Neuronal stem cell (in vitro differentiated cells): ENCODE measurements at regions not wholly inside any gene's neighbourhood (a gene's known extent, or its start where the extent isn't known, plus 50 kb on each side); places are given as distances from the start of the nearest gene placed in this dataset.

ENCODE experiments used
- DNase-seq: peaks from one replicate; pipeline ENCODE4 v3.0.0-alpha.2; 2013; ENCODE audit warnings: low spot score
- H2AFZ ChIP-seq: one replicate; pipeline ENCODE4 v1.6.1; 2013; ENCODE audit warnings: mild to moderate bottlenecking, low read length, inconsistent platforms
- H2AK5ac ChIP-seq: 2 replicates; pipeline ENCODE4 v1.6.1; 2013; ENCODE audit warnings: low read depth, mild to moderate bottlenecking, inconsistent platforms, low read length, moderate library complexity, mixed read lengths
- H2BK120ac ChIP-seq: 2 replicates; pipeline ENCODE4 v1.6.1; 2013; ENCODE audit warnings: low read depth, mild to moderate bottlenecking, inconsistent platforms, low read length, moderate library complexity, mixed read lengths
- H2BK12ac ChIP-seq: one replicate; pipeline ENCODE4 v1.6.1; 2013; ENCODE audit warnings: low read length, inconsistent platforms
- H2BK15ac ChIP-seq: 2 replicates; pipeline ENCODE4 v1.6.1; 2013; ENCODE audit warnings: mild to moderate bottlenecking, low read length, inconsistent platforms, mixed read lengths
- H2BK5ac ChIP-seq: one replicate; pipeline ENCODE4 v1.6.1; 2013; ENCODE audit warnings: inconsistent platforms, mild to moderate bottlenecking, low read length, moderate library complexity
- H3K14ac ChIP-seq: one replicate; pipeline ENCODE4 v1.6.1; 2013; ENCODE audit warnings: low read length, inconsistent platforms
- H3K18ac ChIP-seq: 2 replicates; pipeline ENCODE4 v1.6.1; 2013; ENCODE audit warnings: low read length, inconsistent platforms
- H3K23ac ChIP-seq: 2 replicates; pipeline ENCODE4 v1.6.1; 2013; ENCODE audit warnings: low read depth, mild to moderate bottlenecking, mixed read lengths, low read length, inconsistent platforms; ENCODE audit not compliant: poor library complexity
- H3K27ac ChIP-seq: replicated peaks from 3 replicates; pipeline ENCODE4 v1.5.1; 2013; ENCODE audit warnings: low read length, inconsistent platforms
- H3K27me3 ChIP-seq, 3 experiments: 2 replicates each; pipeline ENCODE4 v1.6.1; 2013; ENCODE audit warnings: low read length in 3 of 3, mild to moderate bottlenecking in 2 of 3, inconsistent platforms in 1 of 3, low read depth in 1 of 3, mixed read lengths in 1 of 3, moderate library complexity in 1 of 3; ENCODE audit not compliant: control insufficient read depth in 3 of 3, insufficient read depth in 3 of 3
- H3K36me3 ChIP-seq, 2 donors: replicated peaks in 1 of 2; 2 replicates each; pipeline ENCODE4 v1.6.1; 2013; ENCODE audit warnings: low read length in 2 of 2; ENCODE audit not compliant: control insufficient read depth in 2 of 2, insufficient read depth in 2 of 2
- H3K4ac ChIP-seq: 2 replicates; pipeline ENCODE4 v1.6.1; 2013; ENCODE audit warnings: inconsistent platforms, mild to moderate bottlenecking, low read length, moderate library complexity
- H3K4me1 ChIP-seq, 2 donors: 1 replicate in 1 of 2; 2 replicates in 1 of 2; pipeline ENCODE4 v1.6.1; 2013; ENCODE audit warnings: low read length in 2 of 2, low read depth in 1 of 2; ENCODE audit not compliant: control insufficient read depth in 2 of 2, insufficient read depth in 1 of 2
- H3K4me2 ChIP-seq: one replicate; pipeline ENCODE4 v1.6.1; 2013; ENCODE audit warnings: mild to moderate bottlenecking, low read length, inconsistent platforms; ENCODE audit not compliant: insufficient read depth, poor library complexity, severe bottlenecking
- H3K4me3 ChIP-seq, 2 donors: 2 replicates each; pipeline ENCODE4 v1.5.1; 2013; ENCODE audit warnings: low read length in 2 of 2, mild to moderate bottlenecking in 2 of 2, inconsistent platforms in 1 of 2, moderate library complexity in 1 of 2
- H3K79me1 ChIP-seq: one replicate; pipeline ENCODE4 v1.6.1; 2013; ENCODE audit warnings: low read depth, mild to moderate bottlenecking, inconsistent platforms, low read length, moderate library complexity
- H3K9ac ChIP-seq: one replicate; pipeline ENCODE4 v1.6.1; 2013; ENCODE audit warnings: mild to moderate bottlenecking, low read depth, low read length, inconsistent platforms; ENCODE audit not compliant: poor library complexity
- H3K9me3 ChIP-seq, 2 donors: replicated peaks in 1 of 2; 2 replicates each; pipeline versions ENCODE3 to v1.6.1; 2013; ENCODE audit warnings: low read length in 2 of 2, mild to moderate bottlenecking in 2 of 2, inconsistent platforms in 1 of 2, low read depth in 1 of 2, mixed read lengths in 1 of 2, moderate library complexity in 1 of 2; ENCODE audit not compliant: control insufficient read depth in 2 of 2, insufficient read depth in 1 of 2
- H4K8ac ChIP-seq: one replicate; pipeline ENCODE4 v1.6.1; 2013; ENCODE audit warnings: low read depth, mild to moderate bottlenecking, inconsistent platforms, low read length, moderate library complexity
- H4K91ac ChIP-seq: one replicate; pipeline ENCODE4 v1.6.1; 2013; ENCODE audit warnings: low read length, low read depth, mild to moderate bottlenecking, inconsistent platforms; ENCODE audit not compliant: poor library complexity
- WGBS, 2 donors: extraction: QIAGEN DNeasy Blood & Tissue Kit; methylation state at CpG; one replicate each; pipeline ENCODE4 v1.1.7; 2013; ENCODE audit warnings: missing lambda C conversion rate in 2 of 2, mixed read lengths in 1 of 2; ENCODE audit not compliant: insufficient read length in 2 of 2, insufficient replicate concordance in 1 of 2; ENCODE audit errors: extremely low coverage in 2 of 2; 5-methylcytosine and 5-hydroxymethylcytosine counted together

- Histone ChIP-seq H3K4ac (no peak overlapping the region), H3K36me3 (no peaks in the 10 kb centered on the region), H2BK5ac (no peak overlapping the region), H2AK5ac (no peak overlapping the region), H2BK15ac (no peak overlapping the region), H3K4me1 (no peaks in the 10 kb centered on the region), H3K27ac (no peak overlapping the region), H3K23ac (no peak overlapping the region), H2BK120ac (no peak overlapping the region), H3K18ac (no peak overlapping the region), H3K79me1 (no peaks in the 10 kb centered on the region), H3K9ac (no peak overlapping the region), H3K14ac (no peak overlapping the region), H3K4me2 (no peak overlapping the region), H2BK12ac (no peak overlapping the region), H3K27me3 (no peaks in the 10 kb centered on the region), H2AFZ (no peak overlapping the region), H3K9me3 (no peaks in the 10 kb centered on the region), H3K4me3 (no peak overlapping the region), H4K8ac (no peak overlapping the region), H4K91ac (no peak overlapping the region)
- no CpG with 5 or more reads among the region's 4 CpGs for WGBS, 2 donors
- DNase-seq, result no peak
Observed at GRCh38 chrX:4800756-4801155, 1087.3 kb upstream of the PRKX start.

DNA sequence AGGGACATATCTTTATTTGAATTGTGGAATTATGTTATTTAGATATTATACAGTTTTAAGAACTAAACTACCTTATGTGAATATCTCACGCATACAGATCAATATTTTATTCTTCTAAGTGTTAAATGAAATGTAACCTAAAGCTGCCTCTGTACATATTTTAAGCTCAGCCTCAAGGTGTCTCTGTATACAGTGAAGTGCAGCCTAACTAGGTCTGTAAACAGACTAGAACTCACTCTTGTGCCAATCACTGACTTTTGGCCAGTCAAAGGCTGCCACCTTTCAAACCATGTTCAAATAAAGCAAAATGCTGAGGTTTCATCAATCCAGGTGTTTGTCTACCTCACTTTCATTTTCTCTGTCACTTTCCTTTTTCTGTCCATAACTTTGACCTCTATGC is 1074.5 kb upstream of the PRKX start:
- no peak overlapping the region for H2BK12ac ChIP-seq
- H3K36me3 ChIP-seq, result no peaks in the 10 kb centered on the region
- WGBS, 2 donors, result no CpG with 5 or more reads among the region's 1 CpG
- no peaks in the 10 kb centered on the region for H3K79me1 ChIP-seq
- H3K23ac ChIP-seq, result no peak overlapping the region
- H4K8ac ChIP-seq, result no peak overlapping the region
- no peak overlapping the region for H4K91ac ChIP-seq
- H3K9ac ChIP-seq, result no peak overlapping the region
- no peak overlapping the region for H3K14ac ChIP-seq
- no peak for DNase-seq
- H2BK120ac ChIP-seq, result no peak overlapping the region
- H2AFZ ChIP-seq, result no peak overlapping the region
- no peak overlapping the region for H2BK15ac ChIP-seq
- no peak overlapping the region for H3K4me2 ChIP-seq
- H3K27ac ChIP-seq, result no peak overlapping the region
- H3K27me3 ChIP-seq, result no peaks in the 10 kb centered on the region
- no peak overlapping the region for H2AK5ac ChIP-seq
- no peak overlapping the region for H2BK5ac ChIP-seq
- no peaks in the 10 kb centered on the region for H3K4me1 ChIP-seq
- no peak overlapping the region for H3K4ac ChIP-seq
- H3K9me3 ChIP-seq, result no peaks in the 10 kb centered on the region
- H3K4me3 ChIP-seq, result no peak overlapping the region
- no peak overlapping the region for H3K18ac ChIP-seq

DNA sequence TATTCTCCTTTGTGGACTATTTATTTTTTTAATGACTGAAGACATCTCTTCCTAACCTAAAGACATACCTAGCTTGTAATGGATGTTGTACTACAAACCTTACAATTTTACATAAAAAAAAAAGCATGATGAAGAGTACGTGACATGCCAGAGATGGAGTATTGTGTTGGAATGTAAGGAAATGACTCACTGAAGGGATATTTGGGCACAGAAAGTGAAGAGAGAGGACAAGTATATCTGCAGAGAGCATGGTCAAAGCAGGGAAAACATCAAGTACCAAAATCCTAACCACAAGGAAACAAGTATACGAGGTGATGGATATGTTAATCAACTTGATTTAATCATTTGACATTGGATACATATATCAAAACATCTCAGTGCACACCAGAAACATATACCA is 1051.4 kb upstream of the PRKX start:
- Histone ChIP-seq H3K79me1 (no peaks in the 10 kb centered on the region), H4K91ac (no peak overlapping the region), H4K8ac (no peak overlapping the region), H2BK5ac (no peak overlapping the region), H2BK120ac (no peak overlapping the region), H3K18ac (no peak overlapping the region), H3K4me2 (no peak overlapping the region), H3K27me3 (no peaks in the 10 kb centered on the region), H3K27ac (no peak overlapping the region), H3K4me3 (no peak overlapping the region), H2AFZ (no peak overlapping the region), H3K36me3 (no peaks in the 10 kb centered on the region), H2BK15ac (no peak overlapping the region), H3K14ac (no peak overlapping the region), H2AK5ac (no peak overlapping the region), H3K9me3 (no peaks in the 10 kb centered on the region), H3K9ac (no peak overlapping the region), H3K4ac (no peak overlapping the region), H3K23ac (no peak overlapping the region), H2BK12ac (no peak overlapping the region), H3K4me1 (no peaks in the 10 kb centered on the region)
- WGBS, 2 donors, result no CpG with 5 or more reads among the region's 2 CpGs
- no peak for DNase-seq

DNA sequence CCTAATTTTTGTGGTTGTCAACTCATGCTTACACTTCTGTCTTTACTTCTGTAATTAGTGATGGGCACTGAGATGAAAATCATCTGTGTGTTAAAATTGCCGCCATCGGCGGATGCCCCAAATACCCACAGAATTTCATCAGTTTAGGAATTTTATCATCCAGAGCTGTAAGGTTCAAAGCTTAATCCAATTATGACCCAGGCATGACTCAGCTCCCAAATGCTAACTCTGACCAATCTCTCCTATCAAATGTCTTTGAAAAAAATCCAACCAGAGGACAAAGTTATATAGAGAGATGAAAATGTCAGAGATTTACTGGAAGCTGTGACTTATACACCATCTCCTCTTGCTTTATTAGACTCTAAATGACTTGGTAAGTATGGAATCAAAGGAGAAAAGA is 1048.7 kb upstream of the PRKX start:
- no peaks in the 10 kb centered on the region for H3K27me3 ChIP-seq
- H2AK5ac ChIP-seq, result no peak overlapping the region
- no peaks in the 10 kb centered on the region for H3K36me3 ChIP-seq
- no peaks in the 10 kb centered on the region for H3K9me3 ChIP-seq
- no peak overlapping the region for H2AFZ ChIP-seq
- H3K4me3 ChIP-seq, result no peak overlapping the region
- H3K27ac ChIP-seq, result no peak overlapping the region
- no peak overlapping the region for H3K9ac ChIP-seq
- H3K14ac ChIP-seq, result no peak overlapping the region
- no peak overlapping the region for H2BK12ac ChIP-seq
- DNase-seq, result no peak
- H3K4ac ChIP-seq, result no peak overlapping the region
- no peak overlapping the region for H2BK5ac ChIP-seq
- no peak overlapping the region for H3K23ac ChIP-seq
- no CpG with 5 or more reads among the region's 3 CpGs for WGBS, 2 donors
- no peak overlapping the region for H4K91ac ChIP-seq
- H3K4me2 ChIP-seq, result no peak overlapping the region
- H2BK120ac ChIP-seq, result no peak overlapping the region
- no peaks in the 10 kb centered on the region for H3K4me1 ChIP-seq
- H2BK15ac ChIP-seq, result no peak overlapping the region
- no peaks in the 10 kb centered on the region for H3K79me1 ChIP-seq
- no peak overlapping the region for H4K8ac ChIP-seq
- no peak overlapping the region for H3K18ac ChIP-seq
